ENCODE measurements at regions not wholly inside any gene's neighbourhood (a gene's known extent, or its start where the extent isn't known, plus 50 kb on each side); places are given as distances from the start of the nearest gene placed in this dataset.

DNA sequence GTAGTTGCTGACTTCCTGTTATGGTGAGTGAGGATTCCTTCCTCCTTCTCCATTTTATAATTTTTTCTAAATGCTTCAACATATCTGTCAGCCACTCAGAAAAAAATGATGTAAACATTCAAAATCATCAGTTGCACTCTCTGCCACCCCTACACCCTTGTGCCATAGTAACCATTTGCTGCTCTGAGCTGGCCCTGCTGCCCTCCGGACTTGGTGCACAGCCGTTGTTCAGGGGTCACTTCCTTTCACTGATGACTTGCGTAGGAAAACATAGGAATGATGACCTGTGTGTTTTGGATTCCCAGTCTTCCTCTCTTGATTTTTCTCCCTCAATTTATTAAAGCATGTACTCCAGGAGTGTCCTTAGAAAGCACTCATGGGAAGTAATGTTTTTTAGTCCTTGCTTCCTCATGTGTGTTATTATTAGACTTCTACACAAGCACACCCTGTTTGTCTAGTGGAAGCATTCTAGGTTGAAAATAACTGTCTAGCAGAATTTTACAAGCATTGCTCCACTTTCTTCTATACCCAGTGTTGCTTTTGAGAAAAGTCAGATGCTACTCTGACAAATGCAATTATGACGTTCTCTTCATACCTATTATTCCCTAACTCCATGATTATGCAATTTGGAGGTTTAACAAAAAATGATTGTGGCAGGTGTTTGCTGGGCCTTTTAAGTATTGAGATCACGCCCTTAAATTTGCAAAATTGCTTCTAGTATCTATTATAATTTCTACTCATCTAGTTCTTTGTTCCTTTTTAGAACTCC is 62.6 kb upstream of the MTPN start:
- Histone ChIP-seq H3K4me1 (ENCODE audit: control insufficient read depth in 4 of 4, insufficient read depth in 4 of 4, low read length in 3 of 4) (no peaks in the 10 kb centered on the region), H3K36me3 (ENCODE audit: control insufficient read depth in 4 of 4, insufficient read depth in 3 of 4, low read depth in 1 of 4, low read length in 3 of 4) (no peaks in the 10 kb centered on the region), H3K27ac (ENCODE audit: low read depth in 1 of 2, low read length in 2 of 2) (no peak overlapping the region)

DNA sequence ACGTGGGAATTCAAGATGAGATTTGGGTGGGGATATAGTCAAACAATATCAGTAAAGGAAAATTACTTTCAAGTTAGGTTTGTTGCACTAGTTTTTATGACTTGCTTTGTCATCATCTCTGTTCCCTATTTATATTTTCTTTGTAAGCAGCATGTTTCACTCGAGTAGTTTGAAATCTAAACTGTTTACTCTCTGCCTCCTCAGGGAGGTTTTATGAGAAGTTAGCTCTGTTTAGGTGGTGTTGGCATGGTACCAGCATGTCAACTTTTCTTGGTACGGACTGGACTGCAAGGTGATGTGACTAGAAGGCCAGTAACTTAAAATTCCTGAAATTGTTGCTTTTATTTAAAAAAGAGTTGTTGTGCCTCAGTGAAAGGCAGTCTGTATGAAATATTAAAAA is 59.2 kb upstream of the MTPN start:
- no peaks in the 10 kb centered on the region for H3K9me3 ChIP-seq (ENCODE audit: control insufficient read depth in 4 of 4, low read length in 3 of 4)
- no peak overlapping the region for H3K27ac ChIP-seq (ENCODE audit: low read depth in 1 of 2, low read length in 2 of 2)
- no peak for DNase-seq (ENCODE audit: low spot score)
- H3K27me3 ChIP-seq (ENCODE audit: control insufficient read depth in 4 of 4, insufficient read depth in 4 of 4, low read length in 3 of 4) = peaks cover 0 to 3% (median 0%) of the 10 kb centered on the region in 4 donors
- H3K4me3 ChIP-seq (ENCODE audit: low read depth in 1 of 3, low read length in 3 of 3) = no peak overlapping the region
- WGBS = 56% methylated on average over 3 of the region's 3 CpGs
- H3K9ac ChIP-seq (ENCODE audit: low read depth in 1 of 2, low read length in 2 of 2) = no peak overlapping the region
- H3K36me3 ChIP-seq (ENCODE audit: control insufficient read depth in 4 of 4, insufficient read depth in 3 of 4, low read depth in 1 of 4, low read length in 3 of 4) = no peaks in the 10 kb centered on the region
- TF ChIP-seq, protein P1, sequence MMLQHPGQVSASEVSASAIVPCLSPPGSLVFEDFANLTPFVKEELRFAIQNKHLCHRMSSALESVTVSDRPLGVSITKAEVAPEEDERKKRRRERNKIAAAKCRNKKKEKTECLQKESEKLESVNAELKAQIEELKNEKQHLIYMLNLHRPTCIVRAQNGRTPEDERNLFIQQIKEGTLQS (IDR thresholded peaks at IDR 0.05) = no peak
- TF ChIP-seq HNF4G (IDR thresholded peaks at IDR 0.05) (no peak), EGR1 (IDR thresholded peaks at IDR 0.05; ENCODE audit: low read depth in 2 of 2) (no peak), RAD21 (IDR thresholded peaks at IDR 0.05) (no peak), FOXA1 (IDR thresholded peaks at IDR 0.05) (no peak), TAF1 (conservative IDR thresholded peaks at IDR 0.05) (no peak), HNF4A (conservative IDR thresholded peaks at IDR 0.05) (no peak), RXRA (IDR thresholded peaks at IDR 0.05) (no peak), YY1 (IDR thresholded peaks at IDR 0.05) (no peak), SP1 (IDR thresholded peaks at IDR 0.05) (no peak)
- TF ChIP-seq, protein P2, sequence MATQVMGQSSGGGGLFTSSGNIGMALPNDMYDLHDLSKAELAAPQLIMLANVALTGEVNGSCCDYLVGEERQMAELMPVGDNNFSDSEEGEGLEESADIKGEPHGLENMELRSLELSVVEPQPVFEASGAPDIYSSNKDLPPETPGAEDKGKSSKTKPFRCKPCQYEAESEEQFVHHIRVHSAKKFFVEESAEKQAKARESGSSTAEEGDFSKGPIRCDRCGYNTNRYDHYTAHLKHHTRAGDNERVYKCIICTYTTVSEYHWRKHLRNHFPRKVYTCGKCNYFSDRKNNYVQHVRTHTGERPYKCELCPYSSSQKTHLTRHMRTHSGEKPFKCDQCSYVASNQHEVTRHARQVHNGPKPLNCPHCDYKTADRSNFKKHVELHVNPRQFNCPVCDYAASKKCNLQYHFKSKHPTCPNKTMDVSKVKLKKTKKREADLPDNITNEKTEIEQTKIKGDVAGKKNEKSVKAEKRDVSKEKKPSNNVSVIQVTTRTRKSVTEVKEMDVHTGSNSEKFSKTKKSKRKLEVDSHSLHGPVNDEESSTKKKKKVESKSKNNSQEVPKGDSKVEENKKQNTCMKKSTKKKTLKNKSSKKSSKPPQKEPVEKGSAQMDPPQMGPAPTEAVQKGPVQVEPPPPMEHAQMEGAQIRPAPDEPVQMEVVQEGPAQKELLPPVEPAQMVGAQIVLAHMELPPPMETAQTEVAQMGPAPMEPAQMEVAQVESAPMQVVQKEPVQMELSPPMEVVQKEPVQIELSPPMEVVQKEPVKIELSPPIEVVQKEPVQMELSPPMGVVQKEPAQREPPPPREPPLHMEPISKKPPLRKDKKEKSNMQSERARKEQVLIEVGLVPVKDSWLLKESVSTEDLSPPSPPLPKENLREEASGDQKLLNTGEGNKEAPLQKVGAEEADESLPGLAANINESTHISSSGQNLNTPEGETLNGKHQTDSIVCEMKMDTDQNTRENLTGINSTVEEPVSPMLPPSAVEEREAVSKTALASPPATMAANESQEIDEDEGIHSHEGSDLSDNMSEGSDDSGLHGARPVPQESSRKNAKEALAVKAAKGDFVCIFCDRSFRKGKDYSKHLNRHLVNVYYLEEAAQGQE (IDR thresholded peaks at IDR 0.05) = no peak
- TF ChIP-seq, protein P3, sequence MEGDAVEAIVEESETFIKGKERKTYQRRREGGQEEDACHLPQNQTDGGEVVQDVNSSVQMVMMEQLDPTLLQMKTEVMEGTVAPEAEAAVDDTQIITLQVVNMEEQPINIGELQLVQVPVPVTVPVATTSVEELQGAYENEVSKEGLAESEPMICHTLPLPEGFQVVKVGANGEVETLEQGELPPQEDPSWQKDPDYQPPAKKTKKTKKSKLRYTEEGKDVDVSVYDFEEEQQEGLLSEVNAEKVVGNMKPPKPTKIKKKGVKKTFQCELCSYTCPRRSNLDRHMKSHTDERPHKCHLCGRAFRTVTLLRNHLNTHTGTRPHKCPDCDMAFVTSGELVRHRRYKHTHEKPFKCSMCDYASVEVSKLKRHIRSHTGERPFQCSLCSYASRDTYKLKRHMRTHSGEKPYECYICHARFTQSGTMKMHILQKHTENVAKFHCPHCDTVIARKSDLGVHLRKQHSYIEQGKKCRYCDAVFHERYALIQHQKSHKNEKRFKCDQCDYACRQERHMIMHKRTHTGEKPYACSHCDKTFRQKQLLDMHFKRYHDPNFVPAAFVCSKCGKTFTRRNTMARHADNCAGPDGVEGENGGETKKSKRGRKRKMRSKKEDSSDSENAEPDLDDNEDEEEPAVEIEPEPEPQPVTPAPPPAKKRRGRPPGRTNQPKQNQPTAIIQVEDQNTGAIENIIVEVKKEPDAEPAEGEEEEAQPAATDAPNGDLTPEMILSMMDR (IDR thresholded peaks at IDR 0.05; ENCODE audit: low read depth, low read length, missing input control) = no peak
- no peaks in the 10 kb centered on the region for H3K4me1 ChIP-seq (ENCODE audit: control insufficient read depth in 4 of 4, insufficient read depth in 4 of 4, low read length in 3 of 4)

More for the DNA sequence above, 62.6 kb upstream of the MTPN start:
- Histone ChIP-seq H3K4me3 (ENCODE audit: low read depth in 1 of 3, low read length in 3 of 3) (no peak overlapping the region), H3K9ac (ENCODE audit: low read depth in 1 of 2, low read length in 2 of 2) (no peak overlapping the region), H3K9me3 (ENCODE audit: control insufficient read depth in 4 of 4, low read length in 3 of 4) (no peaks in the 10 kb centered on the region), H3K27me3 (ENCODE audit: control insufficient read depth in 4 of 4, insufficient read depth in 4 of 4, low read length in 3 of 4) (no peaks in the 10 kb centered on the region)
- no peak for DNase-seq (ENCODE audit: low spot score)
- WGBS = 63% methylated on average over 5 of the region's 5 CpGs
- TF ChIP-seq SP1 (IDR thresholded peaks at IDR 0.05) (no peak), NR2F2 (IDR thresholded peaks at IDR 0.05) (peak; percentile 79)

Data from liver (tissue), 8 donors.